OCI-LY1 (cell line): ENCODE measurements at regions not wholly inside any gene's neighbourhood (a gene's known extent, or its start where the extent isn't known, plus 50 kb on each side); places are given as distances from the start of the nearest gene placed in this dataset.

Experiments
- H2AFZ ChIP-seq: fragments of 200-600 bp; sonication (generic), shearing (Covaris generic); 2 replicates; pipeline ENCODE4 v1.6.0; 2014; ENCODE audit warnings: antibody characterized with exemption, mild to moderate bottlenecking, low read length
- H3F3A ChIP-seq: fragments of 200-600 bp; sonication (generic), shearing (Covaris generic); 2 replicates; pipeline ENCODE4 v1.6.0; 2014; ENCODE audit warnings: mild to moderate bottlenecking, antibody characterized with exemption, low read length, moderate library complexity; ENCODE audit not compliant: insufficient read depth
- H3K27ac ChIP-seq: fragments of 200-600 bp; sonication (generic); 2 replicates; pipeline ENCODE4 v1.5.1; 2014; ENCODE audit warnings: low read length, mixed run types, mild to moderate bottlenecking, low read depth; ENCODE audit not compliant: poor library complexity, severe bottlenecking
- H3K27me3 ChIP-seq: fragments of 200-600 bp; sonication (generic); 2 replicates; pipeline ENCODE4 v1.6.0; 2014; ENCODE audit warnings: antibody characterized with exemption, mild to moderate bottlenecking, low read length, moderate library complexity; ENCODE audit not compliant: insufficient read depth
- H3K36me3 ChIP-seq: fragments of 200-600 bp; sonication (generic); 2 replicates; pipeline ENCODE4 v1.6.1; 2014; ENCODE audit warnings: mild to moderate bottlenecking, antibody characterized with exemption, low read length, moderate library complexity, mixed read lengths; ENCODE audit not compliant: insufficient read depth
- H3K4me1 ChIP-seq: fragments of 200-600 bp; sonication (generic); 2 replicates; pipeline ENCODE4 v1.5.1; 2014; ENCODE audit warnings: mild to moderate bottlenecking, low read length, moderate library complexity; ENCODE audit not compliant: insufficient read depth, severe bottlenecking
- H3K4me2 ChIP-seq: fragments of 200-600 bp; sonication (generic), shearing (Covaris generic); 2 replicates; pipeline ENCODE4 v1.6.1; 2014; ENCODE audit warnings: low read length
- H3K4me3 ChIP-seq: fragments of 200-600 bp; sonication (generic); 2 replicates; pipeline ENCODE4 v1.5.1; 2014; ENCODE audit warnings: low read length, low read depth, mild to moderate bottlenecking, mixed read lengths; ENCODE audit not compliant: poor library complexity, severe bottlenecking
- H3K79me2 ChIP-seq: fragments of 200-600 bp; shearing (Covaris generic); 2 replicates; pipeline ENCODE4 v1.6.1; 2016; ENCODE audit warnings: mixed run types, low read length, mixed read lengths; ENCODE audit not compliant: insufficient read depth
- H3K9ac ChIP-seq: fragments of 200-600 bp; sonication (generic), shearing (Covaris generic); 2 replicates; pipeline ENCODE4 v1.6.1; 2014; ENCODE audit warnings: mild to moderate bottlenecking, low read length, mixed read lengths
- H3K9me2 ChIP-seq: fragments of 200-600 bp; sonication (generic), shearing (Covaris generic); 2 replicates; pipeline ENCODE4 v1.6.1; 2014; ENCODE audit warnings: low read depth, mild to moderate bottlenecking, low read length, mixed read lengths
- H3K9me3 ChIP-seq: fragments of 200-600 bp; shearing (Covaris generic); 2 replicates; pipeline ENCODE4 v1.6.1; 2014; ENCODE audit warnings: low read length, mixed read lengths
- H4K20me1 ChIP-seq: fragments of 200-600 bp; sonication (generic), shearing (Covaris generic); 2 replicates; pipeline ENCODE4 v1.6.0; 2016; ENCODE audit warnings: mild to moderate bottlenecking, low read length; ENCODE audit not compliant: insufficient read depth
- CTCF ChIP-seq: fragments of 200-600 bp; sonication (generic), shearing (Covaris generic); IDR thresholded peaks from 2 replicates; pipeline ENCODE4 v1.5.1; 2017; ENCODE audit warnings: mild to moderate bottlenecking, antibody characterized with exemption, low read length, moderate library complexity, mixed read lengths
- EZH2 ChIP-seq: fragments of 200-600 bp; sonication (generic), shearing (Covaris generic); IDR thresholded peaks from 2 replicates; pipeline ENCODE4 v1.8.0; 2017; ENCODE audit warnings: borderline replicate concordance, mixed run types, mild to moderate bottlenecking, antibody characterized with exemption, low read length, moderate library complexity, mixed read lengths

- no peaks in the 10 kb centered on the region for H3K36me3 ChIP-seq
- H3K4me2 ChIP-seq: no peak overlapping the region
- no peak overlapping the region for H3K4me3 ChIP-seq
- no peaks in the 10 kb centered on the region for H3K79me2 ChIP-seq
- no peak overlapping the region for H3K27ac ChIP-seq
- no peaks in the 10 kb centered on the region for H3K27me3 ChIP-seq
- H4K20me1 ChIP-seq: no peaks in the 10 kb centered on the region
- H3K9me3 ChIP-seq: no peaks in the 10 kb centered on the region
- H3K9me2 ChIP-seq: no peaks in the 10 kb centered on the region
- TF ChIP-seq EZH2 (no peak), CTCF (no peak)
- no peak overlapping the region for H3K9ac ChIP-seq
- H2AFZ ChIP-seq: no peak overlapping the region
- no peaks in the 10 kb centered on the region for H3K4me1 ChIP-seq
- H3F3A ChIP-seq: no peaks in the 10 kb centered on the region
Measured at GRCh38 chr18:45268583-45268982, 346.7 kb upstream of the SLC14A2 start.

- Histone ChIP-seq H3K4me1 (no peaks in the 10 kb centered on the region), H3K9me2 (no peaks in the 10 kb centered on the region)
Measured at GRCh38 chr18:45270289-45270771, 344.9 kb upstream of the SLC14A2 start.

GRCh38 chr18:45274026-45274425, 341.2 kb upstream of the SLC14A2 start:
- H3K4me2 ChIP-seq: no peak overlapping the region
- no peak overlapping the region for H3K27ac ChIP-seq
- TF ChIP-seq EZH2: no peak
- TF ChIP-seq CTCF: no peak
- H3F3A ChIP-seq: no peaks in the 10 kb centered on the region
- H3K27me3 ChIP-seq: no peaks in the 10 kb centered on the region
- no peaks in the 10 kb centered on the region for H3K79me2 ChIP-seq
- no peaks in the 10 kb centered on the region for H3K4me1 ChIP-seq
- H3K9me3 ChIP-seq: no peaks in the 10 kb centered on the region
- no peaks in the 10 kb centered on the region for H3K36me3 ChIP-seq
- H3K9me2 ChIP-seq: no peaks in the 10 kb centered on the region
- H3K4me3 ChIP-seq: no peak overlapping the region
- no peak overlapping the region for H3K9ac ChIP-seq
- H4K20me1 ChIP-seq: no peaks in the 10 kb centered on the region
- no peak overlapping the region for H2AFZ ChIP-seq

More at GRCh38 chr18:45270289-45270771, 344.9 kb upstream of the SLC14A2 start:
- H4K20me1 ChIP-seq: no peaks in the 10 kb centered on the region
- H3K9ac ChIP-seq: no peak overlapping the region
- no peak overlapping the region for H3K27ac ChIP-seq
- no peaks in the 10 kb centered on the region for H3K36me3 ChIP-seq
- no peak overlapping the region for H2AFZ ChIP-seq
- H3K79me2 ChIP-seq: no peaks in the 10 kb centered on the region
- TF ChIP-seq CTCF (no peak), EZH2 (no peak)
- no peak overlapping the region for H3K4me3 ChIP-seq
- no peaks in the 10 kb centered on the region for H3F3A ChIP-seq
- no peaks in the 10 kb centered on the region for H3K9me3 ChIP-seq
- H3K4me2 ChIP-seq: no peak overlapping the region
- H3K27me3 ChIP-seq: no peaks in the 10 kb centered on the region
